LoVo (cell line): ENCODE measurements at regions not wholly inside any gene's neighbourhood (a gene's known extent, or its start where the extent isn't known, plus 50 kb on each side); places are given as distances from the start of the nearest gene placed in this dataset.
A peak's percentile ranks its signal among the peaks of the same experiment; 100 is the strongest.
"Not testable (repeated sequence)": the region's sequence is repeated elsewhere in the genome, so short reads cannot be mapped to it uniquely, and the experiment has no call there.

Source experiments
- DNase-seq: peaks from one replicate; pipeline ENCODE4 v3.0.0-alpha.2; 2016; ENCODE audit warnings: low spot score

GRCh38 chr1:73065339-73066041 is 783.2 kb upstream of the NEGR1 start:
- no peak for DNase-seq

GRCh38 chr1:73056826-73057225 is 774.5 kb upstream of the NEGR1 start:
- DNase-seq: peak; percentile 1

GRCh38 chr1:73044241-73045036 is 762.1 kb upstream of the NEGR1 start:
- no peak for DNase-seq

- DNase-seq: no peak
These were observed 760.1 kb upstream of the NEGR1 start for GRCh38 chr1:73042403-73042802.

- DNase-seq: no peak
These were observed 758.5 kb upstream of the NEGR1 start for GRCh38 chr1:73040811-73041210.

- no peak for DNase-seq
These were observed 751.9 kb upstream of the NEGR1 start for GRCh38 chr1:73034271-73034670.

GRCh38 chr1:73033640-73034039 is 751.3 kb upstream of the NEGR1 start:
- DNase-seq: no peak

GRCh38 chr1:73029571-73029970 is 747.2 kb upstream of the NEGR1 start:
- DNase-seq: no peak

GRCh38 chr1:73026114-73026513 is 743.8 kb upstream of the NEGR1 start:
- no peak for DNase-seq

GRCh38 chr1:73009938-73010337 is 727.6 kb upstream of the NEGR1 start:
- no peak for DNase-seq

- no peak for DNase-seq
These were observed 727.0 kb upstream of the NEGR1 start for GRCh38 chr1:73009311-73009710.

- no peak for DNase-seq
These were observed 715.3 kb upstream of the NEGR1 start for GRCh38 chr1:72997624-72998023.

GRCh38 chr1:72997041-72997440 is 714.7 kb upstream of the NEGR1 start:
- DNase-seq: no peak

- DNase-seq: not testable (repeated sequence)
These were observed 705.5 kb upstream of the NEGR1 start for GRCh38 chr1:72987871-72988270.

- no peak for DNase-seq
These were observed 704.4 kb upstream of the NEGR1 start for GRCh38 chr1:72986591-72987290.

GRCh38 chr1:72985024-72985423 is 702.7 kb upstream of the NEGR1 start:
- DNase-seq: not testable (repeated sequence)

GRCh38 chr1:72983011-72983410 is 700.7 kb upstream of the NEGR1 start:
- DNase-seq: not testable (repeated sequence)

GRCh38 chr1:72969461-72969860 is 687.1 kb upstream of the NEGR1 start:
- no peak for DNase-seq

GRCh38 chr1:72954943-72955342 is 672.6 kb upstream of the NEGR1 start:
- DNase-seq: no peak

GRCh38 chr1:72950900-72951299 is 668.6 kb upstream of the NEGR1 start:
- DNase-seq: not testable (repeated sequence)

- no peak for DNase-seq
These were observed 664.7 kb upstream of the NEGR1 start for GRCh38 chr1:72946903-72947499.

- no peak for DNase-seq
These were observed 659.7 kb upstream of the NEGR1 start for GRCh38 chr1:72942008-72942407.
